ENCODE measurements at regions not wholly inside any gene's neighbourhood (a gene's known extent, or its start where the extent isn't known, plus 50 kb on each side); places are given as distances from the start of the nearest gene placed in this dataset.
A peak's percentile ranks its signal among the peaks of the same experiment; 100 is the strongest.

- DNase-seq: no peak
Observed at GRCh38 chr15:29601811-29602210, 220.5 kb downstream of the TJP1 start.

- no peak for DNase-seq
Observed at GRCh38 chr15:29600262-29600661, 222.0 kb downstream of the TJP1 start.

GRCh38 chr15:29596266-29596665, 226.0 kb downstream of the TJP1 start:
- DNase-seq: no peak

- DNase-seq: no peak
Observed at GRCh38 chr15:29593629-29594028, 228.6 kb downstream of the TJP1 start.

GRCh38 chr15:29593111-29593510, 229.2 kb downstream of the TJP1 start:
- DNase-seq: no peak

- DNase-seq: no peak
Observed at GRCh38 chr15:29590701-29591100, 231.6 kb downstream of the TJP1 start.

- no peak for DNase-seq
Observed at GRCh38 chr15:29589975-29590374, 232.3 kb downstream of the TJP1 start.

GRCh38 chr15:29589416-29589815, 232.9 kb downstream of the TJP1 start:
- DNase-seq: no peak

GRCh38 chr15:29573197-29573838, 248.9 kb downstream of the TJP1 start:
- no peak for DNase-seq

GRCh38 chr15:29571792-29572431, 250.4 kb downstream of the TJP1 start:
- no peak for DNase-seq

- DNase-seq: no peak
Observed at GRCh38 chr15:29570948-29571791, 251.1 kb downstream of the TJP1 start.

- no peak for DNase-seq
Observed at GRCh38 chr15:29570121-29570947, 251.9 kb downstream of the TJP1 start.

GRCh38 chr15:29569533-29570092, 252.7 kb downstream of the TJP1 start:
- DNase-seq: no peak

- peak; percentile 41 for DNase-seq
Observed at GRCh38 chr15:29568840-29569532, 253.3 kb downstream of the TJP1 start.

- no peak for DNase-seq
Observed at GRCh38 chr15:29567336-29567735, 254.9 kb downstream of the TJP1 start.

GRCh38 chr15:29566914-29567313, 255.4 kb downstream of the TJP1 start:
- peak; percentile 43 for DNase-seq

- no peak for DNase-seq
Observed at GRCh38 chr15:29563112-29563511, 259.2 kb downstream of the TJP1 start.

- no peak for DNase-seq
Observed at GRCh38 chr15:29560896-29561295, 261.4 kb downstream of the TJP1 start.

GRCh38 chr15:29558261-29558660, 264.0 kb downstream of the TJP1 start:
- no peak for DNase-seq

GRCh38 chr15:29557171-29557570, 265.1 kb downstream of the TJP1 start:
- no peak for DNase-seq

- no peak for DNase-seq
Observed at GRCh38 chr15:29556380-29556779, 265.9 kb downstream of the TJP1 start.

GRCh38 chr15:29554531-29554930, 267.7 kb downstream of the TJP1 start:
- DNase-seq: no peak

Measured in NCI-H2081 treated with DMSO at 0.1 percent for 48 hours (cell line).